Endothelial cell of umbilical vein (primary cell): ENCODE measurements at regions not wholly inside any gene's neighbourhood (a gene's known extent, or its start where the extent isn't known, plus 50 kb on each side); places are given as distances from the start of the nearest gene placed in this dataset.
A peak's percentile ranks its signal among the peaks of the same experiment; 100 is the strongest.

Experiments used
- BruUV-seq: library from RNA; stranded (reverse); fragments of 400-500 nt; replicated peaks from 2 replicates; lab custom pipeline; 2021; lab: Mats Ljungman, UMichigan
- CTCF ChIA-PET: fragments of 300-600, 350-600 bp; sonication (Branson Sonifier 250); formaldehyde crosslinking; loops from one replicate; lab custom pipeline; 2021; ENCODE audit warnings: antibody characterized with exemption, inconsistent platforms; lab: Charles Lee
- POLR2A ChIA-PET: fragments of 300-600, 350-600 bp; sonication (Branson Sonifier 250); formaldehyde crosslinking; loops from one replicate; lab custom pipeline; 2021; ENCODE audit warnings: antibody characterized with exemption, inconsistent platforms; lab: Charles Lee
- DNase-seq: peaks from one replicate; pipeline ENCODE4 v3.0.0-alpha.2; 2011; ENCODE audit warnings: low read depth, low spot score
- FAIRE-seq: peaks from 2 replicates; lab custom pipeline; 2011; peaks lifted over from hg19 to GRCh38; lab: Jason Lieb, UNC
- H2AFZ ChIP-seq: 2 replicates; pipeline ENCODE4 v1.6.0; 2012; ENCODE audit warnings: low read depth, low read length, control low read depth, inconsistent platforms
- H3K27ac ChIP-seq: 2 replicates; pipeline ENCODE4 v1.5.1; 2011; ENCODE audit warnings: low read depth, mild to moderate bottlenecking, control low read depth, low read length, moderate library complexity; ENCODE audit not compliant: insufficient read depth
- H3K27me3 ChIP-seq, 2 experiments: 2 replicates each; pipeline versions ENCODE4 v1.6.0 to v1.6.1; 2011; ENCODE audit warnings: low read length in 2 of 2, mixed read lengths in 1 of 2; ENCODE audit not compliant: control insufficient read depth in 2 of 2, insufficient read depth in 2 of 2
- H3K36me3 ChIP-seq, 2 experiments: 2 replicates in 1 of 2; 3 replicates in 1 of 2; pipeline ENCODE4 v1.5.1; 2011; ENCODE audit warnings: low read length in 2 of 2, mild to moderate bottlenecking in 1 of 2, moderate library complexity in 1 of 2; ENCODE audit not compliant: control insufficient read depth in 2 of 2, insufficient read depth in 2 of 2; ENCODE audit errors: extremely low read depth in 1 of 2
- H3K4me1 ChIP-seq: 3 replicates; pipeline ENCODE4 v1.5.1; 2011; ENCODE audit warnings: mild to moderate bottlenecking, low read length; ENCODE audit not compliant: control insufficient read depth, insufficient read depth; ENCODE audit errors: extremely low read depth
- H3K4me2 ChIP-seq: 2 replicates; pipeline ENCODE4 v1.6.1; 2011; ENCODE audit warnings: low read length, control low read depth, mixed read lengths; ENCODE audit not compliant: insufficient read depth
- H3K4me3 ChIP-seq, 3 experiments: fragments of 200-600 bp in 1 of 3; sonication (generic), shearing (Covaris generic) in 1 of 3; replicated peaks in 1 of 3; 2 replicates each; pipeline ENCODE4 v1.5.1; 2011 to 2016; ENCODE audit warnings: control low read depth in 3 of 3, low read length in 3 of 3, mild to moderate bottlenecking in 2 of 3, inconsistent platforms in 1 of 3, low read depth in 1 of 3, moderate library complexity in 1 of 3; ENCODE audit not compliant: insufficient read depth in 1 of 3
- H3K79me2 ChIP-seq: 2 replicates; pipeline ENCODE4 v1.6.0; 2012; ENCODE audit warnings: low read length, inconsistent platforms; ENCODE audit not compliant: control insufficient read depth, insufficient read depth
- H3K9ac ChIP-seq: replicated peaks from 2 replicates; pipeline ENCODE3; 2011; ENCODE audit warnings: low read length, control low read depth; ENCODE audit not compliant: insufficient read depth; ENCODE audit errors: extremely low read depth
- H3K9me1 ChIP-seq: replicated peaks from 3 replicates; pipeline ENCODE4 v1.6.0; 2011; ENCODE audit warnings: mild to moderate bottlenecking, low read length; ENCODE audit not compliant: control insufficient read depth, insufficient read depth; ENCODE audit errors: extremely low read depth
- H3K9me3 ChIP-seq: replicated peaks from 2 replicates; pipeline ENCODE4 v1.5.1; 2012; ENCODE audit warnings: low read length, inconsistent platforms; ENCODE audit not compliant: control insufficient read depth, insufficient read depth
- H4K20me1 ChIP-seq: replicated peaks from 2 replicates; pipeline ENCODE3; 2011; ENCODE audit warnings: mild to moderate bottlenecking, low read length; ENCODE audit not compliant: control insufficient read depth, insufficient read depth; ENCODE audit errors: extremely low read depth
- EZH2 ChIP-seq: IDR thresholded peaks from 2 replicates; pipeline ENCODE4 v1.6.1; 2012; ENCODE audit warnings: borderline replicate concordance, low read depth, mild to moderate bottlenecking, moderate library complexity, low read length, inconsistent platforms; ENCODE audit not compliant: severe bottlenecking
- FOS ChIP-seq: IDR thresholded peaks from 2 replicates; pipeline ENCODE4 v1.6.1; 2011; ENCODE audit warnings: mild to moderate bottlenecking, low read length, moderate library complexity, borderline replicate concordance; ENCODE audit not compliant: insufficient read depth
- GATA2 ChIP-seq: IDR thresholded peaks from 2 replicates; pipeline ENCODE4 v1.7.0; 2011; ENCODE audit warnings: low read depth, mild to moderate bottlenecking, moderate library complexity, mixed read lengths, low read length; ENCODE audit not compliant: insufficient read length, insufficient read depth
- JUN ChIP-seq: IDR thresholded peaks from 2 replicates; pipeline ENCODE4 v1.6.1; 2011; ENCODE audit warnings: borderline replicate concordance, low read depth; ENCODE audit not compliant: insufficient read length, insufficient read depth
- MYC ChIP-seq: IDR thresholded peaks from one replicate; pipeline ENCODE4 v1.6.1; 2011; ENCODE audit warnings: mild to moderate bottlenecking, low read depth, low read length
- POLR2A ChIP-seq: IDR thresholded peaks from 2 replicates; pipeline ENCODE4 v1.6.1; 2012; ENCODE audit warnings: low read depth, mild to moderate bottlenecking, control low read depth, low read length
- POLR2AphosphoS5 ChIP-seq: IDR thresholded peaks from 2 replicates; pipeline ENCODE4 v1.6.1; 2012; ENCODE audit warnings: low read depth, mild to moderate bottlenecking, control low read depth, low read length, moderate library complexity; ENCODE audit not compliant: insufficient read depth
- dilution Hi-C: fragments of 300-500 bp; cut with MboI; formaldehyde crosslinking; loops from one replicate; pipeline ENCODE4 v1.15.0; 2019; ENCODE audit warnings: low sequenced_read_pairs; ENCODE audit not compliant: extremely low pct_ligation_motif_present
- intact Hi-C: fragments of 100-400 bp; cut with micrococcal nuclease; formaldehyde crosslinking; loops from one replicate; pipeline ENCODE4 v1.10.0; 2022
- TF ChIP-seq, protein P1 (sequence below): IDR thresholded peaks from 2 replicates; pipeline ENCODE4 v1.6.1; 2011; ENCODE audit not compliant: insufficient read depth, insufficient read length
- TF ChIP-seq, protein P2 (sequence below), 2 donors: IDR thresholded peaks; 1 replicate in 1 of 2; 2 replicates in 1 of 2; pipeline ENCODE4 v1.5.1; 2011; ENCODE audit warnings: low read length in 2 of 2, mild to moderate bottlenecking in 2 of 2, moderate library complexity in 2 of 2, control low read depth in 1 of 2, inconsistent platforms in 1 of 2, low read depth in 1 of 2; ENCODE audit not compliant: insufficient read depth in 1 of 2; ENCODE audit errors: extremely low read depth in 1 of 2

DNA sequence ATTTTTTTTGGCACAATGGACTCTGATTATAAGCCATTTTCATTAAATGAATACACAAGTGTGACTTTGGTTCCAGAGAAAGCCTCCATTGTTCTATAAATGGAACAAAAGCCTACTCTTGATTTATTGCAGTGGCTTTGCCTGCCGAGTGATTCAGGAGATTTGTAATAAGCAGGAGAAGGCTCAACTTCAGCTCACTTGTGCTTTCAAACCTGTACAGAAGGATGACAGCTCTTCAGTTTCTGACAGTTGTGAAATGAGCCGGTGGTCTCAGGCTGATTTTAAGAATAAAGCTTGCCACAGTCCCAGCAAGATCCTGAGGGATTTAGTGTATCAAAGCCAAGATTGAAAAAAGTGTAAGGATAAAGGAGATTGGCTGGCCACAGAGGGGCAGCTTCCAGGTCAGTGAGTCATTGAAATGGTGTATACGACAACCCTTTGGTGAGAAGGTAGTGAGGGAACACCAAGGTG, 438.8 kb upstream of the TGFBR2 start:
- H3K4me1 ChIP-seq, result peaks cover 7% of the 10 kb centered on the region
- CTCF ChIA-PET, result interaction anchor here (0.6 to 2.1 kb wide), 6 partner anchors 9 to 54 kb away, joined by 3 to 14 read pairs (median 4); no protein-coding TSS in a partner anchor
- H3K9me1 ChIP-seq, result no peaks in the 10 kb centered on the region
- no peak overlapping the region for H2AFZ ChIP-seq
- FAIRE-seq, result no peak
- H3K4me2 ChIP-seq, result no peak overlapping the region
- H3K9me3 ChIP-seq, result no peaks in the 10 kb centered on the region
- no peak overlapping the region for H3K9ac ChIP-seq
- dilution Hi-C loops, result no loop called here
- intact Hi-C loops, result no loop called here
- no peak overlapping the region for H3K27ac ChIP-seq
- no peaks in the 10 kb centered on the region for H4K20me1 ChIP-seq
- H3K4me3 ChIP-seq, result no peak overlapping the region
- H3K36me3 ChIP-seq, result no peaks in the 10 kb centered on the region
- no peaks in the 10 kb centered on the region for H3K79me2 ChIP-seq
- BruUV-seq, result no TSS peak
- TF ChIP-seq POLR2AphosphoS5, result no peak
- POLR2A ChIA-PET, result interaction anchor here (0.6 kb wide), 1 partner anchor 81 kb away, joined by 3 read pairs; no protein-coding TSS in a partner anchor
- peaks cover 0 to 4% of the 10 kb centered on the region in 2 experiments for H3K27me3 ChIP-seq
- DNase-seq, result peak; percentile 67

DNA sequence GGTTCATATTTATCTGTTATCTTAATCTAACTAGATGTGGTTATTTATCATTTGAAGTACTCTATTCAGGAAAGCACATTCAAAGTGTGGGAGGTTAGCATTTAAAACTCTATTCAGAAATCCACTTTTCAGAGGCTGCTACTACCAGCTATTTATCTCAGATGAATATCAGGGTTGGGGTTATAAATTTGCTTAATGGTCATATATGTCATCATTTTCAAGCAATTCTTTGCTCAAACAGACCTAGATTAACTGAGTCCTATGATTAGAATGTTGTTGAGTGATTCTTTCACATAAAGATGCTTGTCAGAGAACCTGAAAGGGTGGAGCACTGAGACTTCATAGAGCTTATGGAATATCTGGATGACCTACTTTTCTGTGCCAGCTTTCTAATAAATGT, 436.9 kb upstream of the TGFBR2 start:
- H3K27me3 ChIP-seq, result peaks cover 0 to 4% of the 10 kb centered on the region in 2 experiments
- BruUV-seq, result no TSS peak
- H4K20me1 ChIP-seq, result no peaks in the 10 kb centered on the region
- intact Hi-C loops, result no loop called here
- ChIA-PET POLR2A (no interaction called here), CTCF (interaction anchor here (0.6 to 2.3 kb wide), 5 partner anchors 9 to 89 kb away, joined by 3 to 14 read pairs (median 3); no protein-coding TSS in a partner anchor)
- no peak for TF ChIP-seq JUN
- TF ChIP-seq FOS, result no peak
- TF ChIP-seq, protein P1, sequence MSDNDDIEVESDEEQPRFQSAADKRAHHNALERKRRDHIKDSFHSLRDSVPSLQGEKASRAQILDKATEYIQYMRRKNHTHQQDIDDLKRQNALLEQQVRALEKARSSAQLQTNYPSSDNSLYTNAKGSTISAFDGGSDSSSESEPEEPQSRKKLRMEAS, result no peak
- TF ChIP-seq POLR2A, result no peak
- TF ChIP-seq, protein P2, sequence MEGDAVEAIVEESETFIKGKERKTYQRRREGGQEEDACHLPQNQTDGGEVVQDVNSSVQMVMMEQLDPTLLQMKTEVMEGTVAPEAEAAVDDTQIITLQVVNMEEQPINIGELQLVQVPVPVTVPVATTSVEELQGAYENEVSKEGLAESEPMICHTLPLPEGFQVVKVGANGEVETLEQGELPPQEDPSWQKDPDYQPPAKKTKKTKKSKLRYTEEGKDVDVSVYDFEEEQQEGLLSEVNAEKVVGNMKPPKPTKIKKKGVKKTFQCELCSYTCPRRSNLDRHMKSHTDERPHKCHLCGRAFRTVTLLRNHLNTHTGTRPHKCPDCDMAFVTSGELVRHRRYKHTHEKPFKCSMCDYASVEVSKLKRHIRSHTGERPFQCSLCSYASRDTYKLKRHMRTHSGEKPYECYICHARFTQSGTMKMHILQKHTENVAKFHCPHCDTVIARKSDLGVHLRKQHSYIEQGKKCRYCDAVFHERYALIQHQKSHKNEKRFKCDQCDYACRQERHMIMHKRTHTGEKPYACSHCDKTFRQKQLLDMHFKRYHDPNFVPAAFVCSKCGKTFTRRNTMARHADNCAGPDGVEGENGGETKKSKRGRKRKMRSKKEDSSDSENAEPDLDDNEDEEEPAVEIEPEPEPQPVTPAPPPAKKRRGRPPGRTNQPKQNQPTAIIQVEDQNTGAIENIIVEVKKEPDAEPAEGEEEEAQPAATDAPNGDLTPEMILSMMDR (IDR thresholded peaks at IDR 0.05; ENCODE audit: extremely low read depth in 1 of 2, insufficient read depth in 1 of 2, low read depth in 1 of 2, low read length in 2 of 2), result no peak
- TF ChIP-seq MYC, result no peak
- TF ChIP-seq GATA2, result no peak
- TF ChIP-seq POLR2AphosphoS5, result no peak
- TF ChIP-seq EZH2, result no peak
- H3K9ac ChIP-seq, result no peak overlapping the region
- no peak overlapping the region for H2AFZ ChIP-seq
- DNase-seq (no peak), FAIRE-seq (no peak)
- H3K79me2 ChIP-seq, result no peaks in the 10 kb centered on the region
- H3K4me2 ChIP-seq, result no peak overlapping the region
- H3K36me3 ChIP-seq, result no peaks in the 10 kb centered on the region
- no peaks in the 10 kb centered on the region for H3K9me1 ChIP-seq
- dilution Hi-C loops, result no loop called here
- no peaks in the 10 kb centered on the region for H3K4me1 ChIP-seq
- no peak overlapping the region for H3K27ac ChIP-seq
- no peak overlapping the region for H3K4me3 ChIP-seq
- no peaks in the 10 kb centered on the region for H3K9me3 ChIP-seq
